Ovary (tissue), 7 donors: ENCODE measurements at regions not wholly inside any gene's neighbourhood (a gene's known extent, or its start where the extent isn't known, plus 50 kb on each side); places are given as distances from the start of the nearest gene placed in this dataset.

Source experiments
- DNase-seq, 5 donors: peaks; one replicate each; pipeline ENCODE4 v3.0.0-alpha.2; 2019 to 2020
- H3K27ac ChIP-seq, 2 donors: fragments of 200-600 bp; one replicate each; pipeline versions ENCODE4 v1.5.1 to v1.8.0; 2019 to 2022
- H3K27me3 ChIP-seq: fragments of 200-600 bp; one replicate; pipeline ENCODE4 v1.8.0; 2022
- H3K36me3 ChIP-seq: fragments of 200-600 bp; sonication (generic); one replicate; pipeline ENCODE4 v1.5.1; 2019
- H3K4me1 ChIP-seq: one replicate; pipeline ENCODE4 v1.8.1; 2013; ENCODE audit warnings: mild to moderate bottlenecking, moderate library complexity; ENCODE audit not compliant: insufficient read depth
- H3K4me3 ChIP-seq: fragments of 200-600 bp; sonication (generic); one replicate; pipeline ENCODE4 v1.5.1; 2017
- H3K9me3 ChIP-seq, 2 donors: fragments of 200-600 bp in 1 of 2; sonication (generic) in 1 of 2; one replicate each; pipeline versions ENCODE4 v1.5.1 to v1.8.1; 2013 to 2019; ENCODE audit warnings: mild to moderate bottlenecking in 1 of 2, moderate library complexity in 1 of 2
- EP300 ChIP-seq: sonication (generic); formaldehyde crosslinking; IDR thresholded peaks from one replicate; pipeline ENCODE4 v1.6.1; 2017; ENCODE audit warnings: antibody characterized with exemption
- POLR2A ChIP-seq: fragments of 450-650 bp; IDR thresholded peaks from one replicate; pipeline ENCODE4 v1.6.1; 2017; ENCODE audit warnings: antibody characterized with exemption, mild to moderate bottlenecking, moderate library complexity
- WGBS, 3 donors: extraction: QIAGEN DNeasy Blood & Tissue Kit in 1 of 3; methylation state at CpG; one replicate each; pipeline versions ENCODE4 v1.1.5 to v1.1.7; 2013 to 2017; 5-methylcytosine and 5-hydroxymethylcytosine counted together
- intact Hi-C, 4 donors: fragments of 100-400 bp; cut with DNase I; formaldehyde crosslinking; loops; one replicate each; pipeline versions ENCODE4 v1.11.0 to v1.15.1; 2022 to 2023
- TF ChIP-seq, protein P1 (sequence below), 3 donors: fragments of 450-650 bp in 2 of 3; fragments of 200-600 bp in 1 of 3; IDR thresholded peaks; one replicate each; pipeline versions ENCODE4 v1.5.1 to v1.8.0; 2016 to 2022; ENCODE audit warnings: antibody characterized with exemption in 3 of 3, mild to moderate bottlenecking in 1 of 3
- donor health status: DM: no; HTN: no; CAD: no; lungs with moderate emphysema.
- donor health status: DM: no; HTN: no; CAD: no.
- donor health status: Bipolar disorder and iron deficiency.
- donor health status: DM: no; HTN: no; CAD: no.
- donor health status: DM: yes; HTN: yes; CAD: no.

- no peak for DNase-seq
- TF ChIP-seq POLR2A (no peak), EP300 (no peak)
- TF ChIP-seq, protein P1, sequence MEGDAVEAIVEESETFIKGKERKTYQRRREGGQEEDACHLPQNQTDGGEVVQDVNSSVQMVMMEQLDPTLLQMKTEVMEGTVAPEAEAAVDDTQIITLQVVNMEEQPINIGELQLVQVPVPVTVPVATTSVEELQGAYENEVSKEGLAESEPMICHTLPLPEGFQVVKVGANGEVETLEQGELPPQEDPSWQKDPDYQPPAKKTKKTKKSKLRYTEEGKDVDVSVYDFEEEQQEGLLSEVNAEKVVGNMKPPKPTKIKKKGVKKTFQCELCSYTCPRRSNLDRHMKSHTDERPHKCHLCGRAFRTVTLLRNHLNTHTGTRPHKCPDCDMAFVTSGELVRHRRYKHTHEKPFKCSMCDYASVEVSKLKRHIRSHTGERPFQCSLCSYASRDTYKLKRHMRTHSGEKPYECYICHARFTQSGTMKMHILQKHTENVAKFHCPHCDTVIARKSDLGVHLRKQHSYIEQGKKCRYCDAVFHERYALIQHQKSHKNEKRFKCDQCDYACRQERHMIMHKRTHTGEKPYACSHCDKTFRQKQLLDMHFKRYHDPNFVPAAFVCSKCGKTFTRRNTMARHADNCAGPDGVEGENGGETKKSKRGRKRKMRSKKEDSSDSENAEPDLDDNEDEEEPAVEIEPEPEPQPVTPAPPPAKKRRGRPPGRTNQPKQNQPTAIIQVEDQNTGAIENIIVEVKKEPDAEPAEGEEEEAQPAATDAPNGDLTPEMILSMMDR (IDR thresholded peaks at IDR 0.05) = no peak
- Histone ChIP-seq H3K9me3 (no peaks in the 10 kb centered on the region), H3K27ac (no peak overlapping the region), H3K4me3 (no peak overlapping the region), H3K4me1 (no peaks in the 10 kb centered on the region), H3K36me3 (no peaks in the 10 kb centered on the region), H3K27me3 (no peaks in the 10 kb centered on the region)
- intact Hi-C loops = no loop called here
- WGBS, 3 donors = 92 to 97% (median 92%) methylated on average over 7 of the region's 7 CpGs
These were observed 187.8 kb downstream of the TOMM20 start for GRCh38 chr1:234940841-234941240.

DNA sequence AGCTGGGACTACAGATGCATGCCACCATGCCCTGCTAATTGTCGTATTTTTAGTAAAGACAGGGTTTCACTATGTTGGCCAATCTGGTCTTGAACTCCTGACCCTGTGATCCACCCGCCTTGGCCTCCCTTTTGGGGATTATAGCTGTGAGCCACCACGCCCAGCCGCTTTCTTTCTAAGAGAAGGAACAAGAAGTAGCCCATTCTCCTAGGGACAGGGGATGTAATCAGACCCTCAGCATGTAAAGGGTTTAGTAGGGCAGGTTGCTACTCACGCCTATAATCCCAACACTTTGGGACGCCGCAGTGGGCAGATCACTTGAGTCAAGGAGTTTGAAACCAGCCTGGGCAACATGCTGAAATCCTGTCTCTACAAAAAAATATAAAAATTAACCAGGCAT is 189.7 kb downstream of the TOMM20 start:
- Histone ChIP-seq H3K4me3 (no peak overlapping the region), H3K4me1 (no peaks in the 10 kb centered on the region), H3K27me3 (no peaks in the 10 kb centered on the region), H3K9me3 (no peaks in the 10 kb centered on the region), H3K27ac (no peak overlapping the region), H3K36me3 (no peaks in the 10 kb centered on the region)
- intact Hi-C loops = no loop called here
- WGBS, 3 donors = 54 to 74% (median 64%) methylated on average over 7 of the region's 7 CpGs
- no peak for DNase-seq
- TF ChIP-seq, protein P1 (IDR thresholded peaks at IDR 0.05) = no peak

- no peak for TF ChIP-seq POLR2A
- TF ChIP-seq, protein P1 (IDR thresholded peaks at IDR 0.05) = no peak
- TF ChIP-seq EP300 = no peak
- intact Hi-C loops = no loop called here
- Histone ChIP-seq H3K27ac (no peak overlapping the region), H3K36me3 (no peaks in the 10 kb centered on the region), H3K4me1 (no peaks in the 10 kb centered on the region), H3K27me3 (no peaks in the 10 kb centered on the region), H3K9me3 (no peaks in the 10 kb centered on the region), H3K4me3 (no peak overlapping the region)
- DNase-seq = no peak
- 84 to 89% (median 86%) methylated on average over 1 of the region's 1 CpG for WGBS, 3 donors
These were observed 190.5 kb downstream of the TOMM20 start for GRCh38 chr1:234938135-234938534.

DNA sequence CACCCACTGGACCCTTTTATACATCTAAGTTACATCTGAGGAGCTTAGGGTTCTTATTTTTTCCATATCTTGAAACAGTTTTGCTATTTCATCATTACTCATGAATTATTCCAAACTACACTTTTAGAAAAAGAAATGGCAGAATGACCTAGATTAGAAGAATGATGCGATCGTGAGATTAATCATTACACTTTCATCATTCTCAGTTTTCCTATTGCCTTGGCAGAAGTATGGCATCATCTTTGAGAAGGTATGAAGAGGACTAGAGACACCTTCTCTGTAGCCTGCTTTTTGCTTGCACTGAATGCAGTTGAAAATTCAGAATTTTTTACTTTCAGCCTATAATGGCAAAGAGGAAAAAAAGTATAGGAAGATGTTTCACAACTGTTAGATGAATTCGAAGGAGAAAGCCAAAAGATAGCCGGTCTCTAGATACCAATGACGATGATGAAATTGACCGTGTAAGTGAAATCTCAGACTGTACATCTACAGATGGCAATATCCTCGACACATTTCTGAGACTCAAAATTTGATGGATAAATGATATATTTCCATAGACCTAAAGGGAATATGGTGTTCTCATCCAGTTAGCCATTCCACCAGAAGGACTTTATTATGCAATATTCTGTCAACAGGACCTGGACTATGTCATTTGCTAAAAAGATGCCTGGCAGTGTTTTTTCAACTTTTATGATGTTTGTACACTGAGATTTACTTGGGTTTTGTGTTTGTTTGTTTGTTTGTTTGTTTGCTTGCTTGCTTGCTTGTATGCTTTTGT is 191.8 kb downstream of the TOMM20 start:
- Histone ChIP-seq H3K27ac (no peak overlapping the region), H3K9me3 (no peaks in the 10 kb centered on the region), H3K4me1 (no peaks in the 10 kb centered on the region), H3K27me3 (no peaks in the 10 kb centered on the region), H3K36me3 (no peaks in the 10 kb centered on the region), H3K4me3 (no peak overlapping the region)
- DNase-seq = no peak
- WGBS, 3 donors = 92 to 95% (median 92%) methylated on average over 7 of the region's 7 CpGs
- intact Hi-C loops = no loop called here
- TF ChIP-seq, protein P1 (IDR thresholded peaks at IDR 0.05) = no peak
- TF ChIP-seq POLR2A (no peak), EP300 (no peak)
